Smooth muscle cell (in vitro differentiated cells): ENCODE measurements at regions not wholly inside any gene's neighbourhood (a gene's known extent, or its start where the extent isn't known, plus 50 kb on each side); places are given as distances from the start of the nearest gene placed in this dataset. TPM values are rescaled to one million over a fixed set of nuclear protein-coding genes. Genes with fewer than 3 reads are reported as not detected.

Experiments
- DNase-seq: peaks from one replicate; lab custom pipeline; 2025; ENCODE audit not compliant: unreplicated experiment; lab: John Stamatoyannopoulos, UW
- H2AFZ ChIP-seq: fragments of 200-600 bp; sonication (generic); 2 replicates; pipeline ENCODE4 v1.6.0; 2016; ENCODE audit warnings: antibody characterized with exemption, low read depth, mild to moderate bottlenecking
- H3F3A ChIP-seq: fragments of 200-600 bp; sonication (generic); 2 replicates; pipeline ENCODE4 v1.6.0; 2017; ENCODE audit warnings: antibody characterized with exemption, low read depth
- H3K27ac ChIP-seq: fragments of 200-600 bp; sonication (generic); 2 replicates; pipeline ENCODE4 v1.5.1; 2016; ENCODE audit warnings: low read depth, mild to moderate bottlenecking
- H3K27me3 ChIP-seq: fragments of 200-600 bp; sonication (generic); 2 replicates; pipeline ENCODE4 v1.6.1; 2016; ENCODE audit warnings: low read depth, mild to moderate bottlenecking
- H3K36me3 ChIP-seq: fragments of 200-600 bp; sonication (generic); 2 replicates; pipeline ENCODE4 v1.5.1; 2016; ENCODE audit warnings: low read depth
- H3K4me1 ChIP-seq: fragments of 200-600 bp; sonication (generic); 2 replicates; pipeline ENCODE4 v1.5.1; 2016; ENCODE audit warnings: low read depth
- H3K4me2 ChIP-seq: fragments of 200-600 bp; sonication (generic); 2 replicates; pipeline ENCODE4 v1.6.0; 2016; ENCODE audit warnings: mild to moderate bottlenecking
- H3K4me3 ChIP-seq: fragments of 200-600 bp; sonication (generic); 2 replicates; pipeline ENCODE4 v1.5.1; 2016; ENCODE audit warnings: mild to moderate bottlenecking
- H3K79me2 ChIP-seq: fragments of 200-600 bp; sonication (generic); 2 replicates; pipeline ENCODE4 v1.6.0; 2016; ENCODE audit warnings: low read depth, mild to moderate bottlenecking
- H3K9ac ChIP-seq: fragments of 200-600 bp; sonication (generic); 2 replicates; pipeline ENCODE4 v1.6.0; 2016; ENCODE audit warnings: low read depth
- H3K9me3 ChIP-seq: fragments of 200-600 bp; sonication (generic); replicated peaks from 2 replicates; pipeline ENCODE4 v1.5.1; 2016; ENCODE audit warnings: low read depth
- H4K20me1 ChIP-seq: fragments of 200-600 bp; sonication (generic); 2 replicates; pipeline ENCODE4 v1.6.0; 2016; ENCODE audit warnings: low read depth
- CTCF ChIP-seq: fragments of 200-600 bp; sonication (generic); IDR thresholded peaks from 2 replicates; pipeline ENCODE4 v1.5.1; 2017; ENCODE audit warnings: borderline replicate concordance, mild to moderate bottlenecking, antibody characterized with exemption; ENCODE audit not compliant: insufficient read depth, poor library complexity, severe bottlenecking
- WGBS: methylation state at CpG from one replicate; pipeline ENCODE4 v1.1.7; 2016; ENCODE audit warnings: low lambda C conversion rate; 5-methylcytosine and 5-hydroxymethylcytosine counted together
- small RNA-seq: library from RNA; depleted of rRNA; stranded (forward); fragments of <200 nt; gene quantifications from one replicate; pipeline ENCODE3, GENCODE V24; 2014

- no peak overlapping the region for H3K27ac ChIP-seq
- H3K4me1 ChIP-seq: no peaks in the 10 kb centered on the region
- DNase-seq: no peak
- no peak overlapping the region for H2AFZ ChIP-seq
- H3K79me2 ChIP-seq: no peaks in the 10 kb centered on the region
- H3K27me3 ChIP-seq: no peaks in the 10 kb centered on the region
- H3K4me3 ChIP-seq: no peak overlapping the region
- H3K9ac ChIP-seq: no peak overlapping the region
- no peak for TF ChIP-seq CTCF
- 91% methylated on average over 3 of the region's 3 CpGs for WGBS
- H3K4me2 ChIP-seq: no peak overlapping the region
- H3F3A ChIP-seq: no peaks in the 10 kb centered on the region
- H3K9me3 ChIP-seq: peaks cover 4% of the 10 kb centered on the region
- H3K36me3 ChIP-seq: no peaks in the 10 kb centered on the region
- no peaks in the 10 kb centered on the region for H4K20me1 ChIP-seq
Measured at GRCh38 chr22:27695925-27696324, 105.6 kb downstream of the MN1 start.

- 96% methylated on average over 8 of the region's 8 CpGs for WGBS
- no peaks in the 10 kb centered on the region for H3K4me1 ChIP-seq
- no peak for TF ChIP-seq CTCF
Measured at GRCh38 chr22:27697888-27698287, 103.7 kb downstream of the MN1 start.

More at GRCh38 chr22:27697888-27698287, 103.7 kb downstream of the MN1 start:
- no peaks in the 10 kb centered on the region for H4K20me1 ChIP-seq
- no peaks in the 10 kb centered on the region for H3K36me3 ChIP-seq
- H3K79me2 ChIP-seq: no peaks in the 10 kb centered on the region
- H3K4me2 ChIP-seq: no peak overlapping the region
- DNase-seq: no peak
- no peaks in the 10 kb centered on the region for H3F3A ChIP-seq
- no peak overlapping the region for H3K4me3 ChIP-seq
- no peaks in the 10 kb centered on the region for H3K27me3 ChIP-seq
- no peak overlapping the region for H2AFZ ChIP-seq
- no peak overlapping the region for H3K9ac ChIP-seq
- H3K9me3 ChIP-seq: peaks cover 4% of the 10 kb centered on the region
- no peak overlapping the region for H3K27ac ChIP-seq

Small RNA genes in the stretch of these regions (small RNA-seq; reads per million reads assigned to genes)
- gene RNU6-1066P: not detected
